GM21360 (cell line): ENCODE measurements at regions not wholly inside any gene's neighbourhood (a gene's known extent, or its start where the extent isn't known, plus 50 kb on each side); places are given as distances from the start of the nearest gene placed in this dataset.

ENCODE experiments used
- ATAC-seq: cut with Tn5 transposase; IDR thresholded peaks from one replicate; pipeline ENCODE4 v1.9.1; 2021; ENCODE audit warnings: mild to moderate bottlenecking, moderate library complexity; ENCODE audit not compliant: unreplicated experiment

DNA sequence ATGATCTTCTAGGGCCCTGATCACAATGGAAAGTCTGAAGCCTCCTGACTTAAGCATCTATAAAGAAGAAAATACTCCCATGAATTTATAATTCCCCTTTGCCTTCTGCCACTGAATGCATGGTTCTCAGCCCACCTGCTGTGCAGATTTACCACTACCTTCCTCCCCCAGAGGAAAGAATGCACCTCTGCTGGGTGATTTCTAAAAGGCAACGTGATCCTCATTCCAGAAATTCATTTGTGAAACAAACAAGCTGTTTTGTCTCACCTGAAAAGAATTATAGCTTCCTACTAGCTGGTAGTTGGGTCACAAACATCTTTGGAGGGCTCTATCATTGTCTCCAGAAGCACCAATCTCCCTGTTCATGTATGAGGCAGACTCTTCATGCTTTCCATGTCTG is 320.2 kb downstream of the CDC14C start:
- no peak for ATAC-seq

DNA sequence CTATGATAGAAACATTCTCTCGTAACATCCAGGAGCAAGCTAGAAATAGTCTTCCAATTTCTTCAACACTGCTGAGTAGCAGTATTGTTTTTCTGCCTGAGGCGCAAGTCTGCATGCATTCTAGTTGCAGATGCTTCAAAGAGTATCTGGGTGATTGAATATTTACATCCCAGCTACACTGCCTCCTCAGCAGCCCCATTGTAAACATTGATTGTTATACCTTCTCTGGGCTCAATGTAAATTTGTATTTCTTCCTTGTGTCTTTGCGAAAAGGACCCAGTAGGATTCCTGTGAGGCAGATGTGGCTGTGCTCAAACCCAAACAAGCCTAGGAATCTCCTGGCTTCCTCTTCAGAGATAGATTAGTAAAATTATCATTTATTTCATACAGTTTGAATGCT is 320.7 kb downstream of the CDC14C start:
- no peak for ATAC-seq

DNA sequence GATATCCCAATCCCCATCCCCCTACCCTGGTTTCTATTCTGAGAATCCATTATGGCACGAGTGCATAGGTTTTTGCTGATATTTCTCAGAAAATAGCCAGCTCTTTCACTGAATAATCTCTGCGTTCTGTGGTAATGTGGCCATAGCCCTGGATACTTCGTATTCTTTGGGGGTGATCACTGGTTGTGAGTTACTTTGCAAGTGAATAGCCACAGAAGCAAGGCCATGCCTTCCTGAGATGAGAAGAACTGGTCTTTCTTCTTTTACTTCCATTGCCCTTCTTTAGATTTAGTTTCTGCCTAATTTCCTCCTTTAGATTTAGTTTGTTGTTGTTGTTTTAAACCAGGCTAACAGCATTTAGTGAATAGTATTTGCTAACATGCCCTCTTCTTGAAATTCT is 323.4 kb downstream of the CDC14C start:
- no peak for ATAC-seq

DNA sequence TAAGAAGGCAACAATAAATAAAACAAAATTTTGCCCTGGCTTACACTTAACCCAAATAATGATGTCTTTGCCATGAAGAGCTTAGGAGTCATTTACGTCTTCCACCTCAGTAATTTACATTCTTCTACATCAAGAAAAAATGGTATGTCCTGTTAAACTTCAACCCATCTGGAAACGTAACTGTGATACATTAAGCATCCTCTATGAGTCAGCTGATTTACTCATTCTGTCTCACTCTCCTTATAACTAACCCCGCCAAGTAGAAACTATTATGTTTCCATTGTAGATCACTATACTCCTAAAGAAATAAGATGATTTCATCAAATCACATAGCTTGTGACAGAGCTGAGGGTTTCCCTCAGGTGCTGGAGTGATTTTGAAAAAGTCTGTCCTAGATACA is 330.7 kb downstream of the CDC14C start:
- no peak for ATAC-seq

DNA sequence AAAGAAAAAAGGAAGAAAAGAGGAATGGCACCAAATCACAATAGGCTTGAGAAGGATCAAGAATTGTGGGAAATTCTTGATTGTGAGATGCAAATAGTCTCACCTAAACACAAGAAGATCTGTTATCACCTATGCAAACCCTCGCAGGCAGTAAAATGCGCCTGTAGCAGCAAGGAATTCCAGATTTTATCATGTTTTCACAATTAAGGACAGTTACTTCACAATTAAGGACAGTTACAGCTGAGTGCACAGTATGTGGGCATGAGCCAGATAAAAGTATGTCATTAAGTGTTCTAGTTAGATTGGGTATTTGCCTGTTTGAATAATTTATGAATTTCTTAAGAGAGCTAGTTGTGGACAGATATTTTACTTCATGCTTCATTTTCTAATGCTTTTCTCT is 336.2 kb downstream of the CDC14C start:
- ATAC-seq, result no peak

DNA sequence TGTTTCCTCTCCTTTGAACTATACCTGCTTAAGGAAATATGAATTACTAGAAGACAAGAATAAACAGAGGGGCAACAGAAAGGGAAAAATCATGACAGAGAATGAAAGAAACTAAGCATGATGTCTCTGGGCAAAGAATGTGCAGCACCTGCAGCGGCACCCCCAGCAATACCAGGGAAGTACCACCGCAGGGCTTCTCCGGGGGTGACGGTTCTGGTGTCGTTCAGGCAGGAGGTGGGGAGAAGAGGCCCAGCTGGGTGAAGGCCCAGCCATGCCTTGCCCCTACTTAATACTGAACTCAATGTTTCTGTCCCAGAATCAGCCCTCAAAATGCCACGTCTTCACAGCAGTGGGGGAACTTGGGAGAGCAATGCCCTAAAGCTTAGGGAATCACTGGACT is 337.6 kb downstream of the CDC14C start:
- ATAC-seq, result no peak

DNA sequence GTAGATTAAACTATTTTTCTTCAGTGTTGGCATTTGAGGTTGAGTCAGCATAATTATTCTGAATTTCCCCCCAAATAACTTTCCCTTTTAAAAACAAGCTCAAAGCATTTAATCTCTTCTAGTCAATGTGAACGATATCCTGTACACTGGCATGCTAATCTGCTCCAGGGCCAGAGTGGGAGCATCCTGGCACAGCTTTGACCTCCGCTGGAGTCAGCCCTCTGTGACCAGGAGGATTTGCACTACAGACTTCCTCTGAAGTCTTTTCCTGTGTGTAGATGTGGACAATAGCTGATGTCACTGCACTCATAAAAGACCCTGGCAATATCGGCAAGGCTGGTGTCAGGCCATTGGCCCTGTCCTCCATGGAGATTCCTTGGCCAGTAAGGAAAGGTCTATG is 340.2 kb downstream of the CDC14C start:
- ATAC-seq, result no peak

DNA sequence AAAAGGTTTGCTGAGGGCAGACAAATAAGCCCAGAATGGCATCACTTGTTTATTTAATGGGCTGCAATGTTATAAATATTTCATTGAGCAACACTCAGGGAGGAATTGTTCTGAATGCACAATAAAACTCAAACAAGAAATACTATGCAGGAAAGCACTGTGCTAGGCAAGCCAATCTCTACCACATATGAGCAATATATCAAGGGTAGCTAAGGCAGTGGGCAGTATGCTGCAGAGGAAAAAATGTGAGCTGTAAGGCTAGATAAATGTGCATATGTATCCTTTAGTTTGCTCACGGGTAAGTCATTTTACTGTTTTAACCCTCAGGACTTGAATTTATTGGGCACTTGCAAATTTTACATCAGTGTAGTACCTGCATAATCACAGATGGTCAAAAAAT is 349.6 kb downstream of the CDC14C start:
- ATAC-seq, result no peak

DNA sequence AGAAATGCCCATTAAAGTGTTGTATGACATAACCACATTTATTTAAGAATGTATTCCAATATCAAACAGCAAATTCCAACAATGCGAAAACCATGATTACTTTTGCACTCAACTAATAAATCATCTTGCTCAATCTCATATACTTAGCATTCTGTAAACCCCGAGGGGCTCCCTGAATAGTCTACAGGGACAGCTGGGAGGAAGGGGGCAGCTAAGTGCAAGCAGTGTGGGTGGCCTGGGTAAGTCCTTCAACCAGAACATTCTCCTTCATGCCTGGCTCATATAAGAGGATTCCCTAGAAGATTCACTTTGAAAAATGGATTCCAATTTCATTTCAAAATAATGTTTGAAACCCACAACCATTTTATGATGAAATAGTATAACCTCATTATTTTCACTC is 355.5 kb downstream of the CDC14C start:
- no peak for ATAC-seq

DNA sequence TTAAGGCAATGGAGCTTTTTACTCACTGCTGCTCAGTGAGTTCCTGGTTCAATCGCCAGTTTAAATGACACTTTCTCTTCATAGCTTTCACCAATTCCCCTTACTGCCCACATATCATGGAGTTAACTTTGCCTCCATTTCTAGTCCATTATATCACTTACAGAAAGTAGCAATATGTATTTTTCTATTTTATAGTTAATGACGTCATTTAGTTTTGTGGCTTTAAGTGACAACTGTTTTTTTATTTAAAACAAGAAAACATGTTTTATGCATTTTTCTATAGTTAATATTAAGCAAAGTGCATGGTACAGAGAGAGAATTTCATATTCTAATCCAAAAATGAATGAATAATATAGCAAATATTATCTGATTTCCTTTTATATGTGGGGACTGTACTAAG is 363.3 kb downstream of the CDC14C start:
- ATAC-seq, result no peak

DNA sequence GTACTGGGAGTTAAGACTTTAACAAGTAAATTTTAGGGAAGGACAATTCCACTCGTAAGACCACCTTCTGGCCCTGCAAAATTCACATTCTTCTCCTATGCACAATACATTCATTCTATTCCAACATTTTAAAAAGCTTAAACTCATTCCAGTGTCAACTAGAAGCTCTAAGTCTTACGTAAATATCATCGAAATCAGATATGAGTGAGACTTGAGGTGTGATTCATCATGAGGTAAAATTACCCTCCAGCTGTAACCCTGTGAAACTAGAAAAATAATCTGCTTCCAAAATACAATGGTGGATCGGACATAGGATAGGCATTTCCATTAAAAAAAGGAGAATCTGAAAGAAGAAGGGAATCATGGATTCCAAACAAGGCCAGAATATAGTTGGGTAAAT is 370.3 kb downstream of the CDC14C start:
- no peak for ATAC-seq

DNA sequence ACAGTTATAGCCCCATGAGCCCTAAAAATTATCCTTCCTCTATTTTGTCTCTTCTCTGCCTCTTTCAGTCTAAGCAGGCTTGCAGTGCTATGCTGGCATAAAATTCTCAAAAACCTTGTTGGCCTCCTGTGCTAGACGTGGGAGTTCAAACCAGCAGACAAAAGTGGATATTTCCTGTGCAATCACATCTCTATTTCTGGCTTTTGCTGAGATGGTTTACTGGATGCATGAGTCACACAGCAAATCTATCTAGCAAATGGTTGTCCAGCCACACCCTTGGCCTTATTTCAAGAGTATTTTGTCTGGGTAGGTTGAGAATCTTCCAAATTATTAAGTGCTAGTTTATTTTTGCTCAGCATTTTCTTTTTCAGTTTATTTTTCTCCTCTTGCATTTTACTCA is 370.8 kb downstream of the CDC14C start:
- no peak for ATAC-seq

DNA sequence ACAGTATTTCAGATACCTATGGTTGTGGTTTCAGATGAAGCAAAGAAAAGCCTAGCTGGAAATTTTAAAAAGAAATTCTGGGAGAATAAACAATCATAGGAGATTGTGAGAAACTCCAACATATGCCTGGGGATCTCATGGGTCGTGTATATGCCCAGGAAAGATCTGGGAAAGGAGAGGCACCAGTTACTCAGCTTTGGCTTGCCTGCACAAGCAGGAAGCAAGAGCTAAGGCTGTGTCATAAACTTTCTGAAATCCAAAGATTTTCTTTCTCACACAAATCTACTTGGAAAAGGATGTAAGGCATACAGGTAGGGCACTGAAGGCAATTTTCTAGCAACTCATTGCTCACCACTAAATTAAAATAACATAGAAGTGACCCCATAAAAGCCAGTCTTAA is 373.6 kb downstream of the CDC14C start:
- ATAC-seq, result no peak

DNA sequence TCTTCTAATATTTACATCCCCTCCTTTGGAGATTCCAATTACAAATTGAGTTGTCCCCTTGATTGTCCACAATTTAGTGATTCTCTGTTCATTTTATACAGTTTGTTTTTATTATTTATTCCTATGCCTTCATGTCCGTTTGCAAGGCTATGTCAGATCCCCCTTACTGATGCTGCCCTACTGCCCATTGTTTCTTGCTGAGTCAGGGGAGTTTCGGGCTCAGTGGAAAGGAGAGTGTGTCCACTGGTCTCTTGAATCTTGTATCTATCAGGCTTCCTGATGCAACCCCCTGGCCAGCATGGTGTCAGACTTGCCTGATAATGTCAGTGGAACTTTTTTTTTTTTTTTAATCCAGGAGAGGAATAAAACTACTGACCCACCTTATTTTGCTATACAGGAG is 384.4 kb downstream of the CDC14C start:
- no peak for ATAC-seq

DNA sequence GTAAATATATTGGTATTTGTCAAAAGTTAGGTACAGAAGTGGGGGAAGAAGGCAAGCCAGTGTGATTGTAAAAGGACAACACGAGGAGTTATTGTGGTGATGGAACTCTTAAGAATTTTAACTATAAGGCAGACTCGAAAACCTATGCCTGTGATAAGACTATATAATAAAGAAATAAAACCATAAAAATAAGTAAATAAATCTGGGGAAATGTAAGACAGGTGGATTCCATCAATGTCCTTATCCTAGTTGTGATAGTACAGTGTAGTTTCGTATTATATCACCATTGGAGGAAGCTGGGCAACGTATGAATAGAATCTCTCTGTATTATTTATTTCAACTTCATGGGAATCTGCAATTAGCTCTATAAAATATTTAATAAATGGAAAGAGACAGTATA is 395.7 kb downstream of the CDC14C start:
- no peak for ATAC-seq

DNA sequence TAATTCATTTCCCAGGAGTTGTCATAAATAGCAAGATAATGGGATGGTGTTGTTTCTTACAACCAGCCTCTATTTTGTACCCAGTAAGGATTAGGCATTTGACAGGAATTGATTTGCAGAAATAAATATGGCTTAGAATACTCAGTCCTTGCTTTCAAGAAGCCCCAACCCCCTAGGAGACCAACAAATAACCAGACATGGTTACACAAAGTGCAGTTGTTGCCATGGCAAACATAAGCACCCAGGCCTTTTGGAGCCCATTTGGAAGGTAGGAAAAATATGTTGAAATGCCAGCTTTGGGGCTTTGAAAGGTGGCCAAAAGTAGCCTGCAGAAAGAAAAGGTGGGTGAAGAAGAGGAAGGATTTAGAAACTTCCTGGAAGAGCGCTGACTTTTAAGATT is 397.5 kb downstream of the CDC14C start:
- no peak for ATAC-seq

DNA sequence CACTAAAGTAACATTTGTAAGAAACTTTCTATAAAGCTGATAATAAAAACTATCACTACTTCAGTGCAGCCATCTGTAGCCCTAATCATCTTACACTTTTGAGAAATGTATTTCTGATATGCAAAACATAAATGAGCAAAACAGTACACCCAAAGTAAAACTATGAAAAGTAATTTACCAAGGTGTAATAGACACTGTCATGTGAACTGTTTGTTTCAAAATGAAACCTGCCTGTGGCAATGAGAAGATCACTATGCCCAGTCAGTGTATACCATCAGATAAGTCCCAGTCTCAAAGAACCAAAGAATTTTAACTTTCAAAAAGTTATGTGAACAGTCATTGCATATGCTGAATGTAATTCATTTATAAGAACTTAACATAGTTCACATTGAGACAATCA is 398.1 kb downstream of the CDC14C start:
- ATAC-seq, result no peak

DNA sequence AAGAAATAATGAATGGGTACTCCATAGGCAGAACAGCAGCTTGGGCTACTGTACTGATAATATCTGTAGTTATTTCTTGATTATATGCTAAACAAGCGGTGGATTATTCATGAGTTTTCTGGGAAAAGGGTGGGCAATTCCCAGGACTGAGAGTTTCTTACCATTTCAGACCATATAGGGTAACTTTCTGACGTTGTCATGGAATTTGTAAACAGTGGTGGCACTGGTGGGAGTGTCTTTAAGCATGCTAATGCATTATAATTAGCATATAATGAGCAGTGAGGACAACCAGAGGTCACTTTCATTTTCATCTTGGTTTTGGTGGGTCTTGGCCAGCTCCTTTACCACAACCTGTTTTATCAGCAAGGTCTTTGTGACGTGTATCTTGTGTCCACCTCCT is 399.7 kb downstream of the CDC14C start:
- ATAC-seq, result no peak

DNA sequence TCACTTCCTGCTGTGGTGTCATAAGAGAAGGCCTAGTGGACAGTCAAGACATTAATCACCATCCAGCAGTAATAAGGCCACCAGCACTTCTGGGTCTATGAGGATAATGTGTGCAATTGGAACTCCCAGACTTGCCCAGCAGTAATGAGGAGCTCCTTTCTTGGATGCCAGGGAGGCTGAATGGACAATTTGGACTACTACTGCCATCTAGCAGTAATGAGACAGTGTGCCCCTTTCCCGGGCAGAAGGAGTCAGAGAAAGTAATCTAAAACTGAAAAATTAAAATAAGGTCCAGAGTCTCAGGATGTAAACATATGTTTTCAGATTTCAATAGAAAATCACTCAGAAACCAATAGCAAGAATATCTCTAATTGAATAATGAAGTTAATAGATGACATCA is 400.4 kb downstream of the CDC14C start:
- no peak for ATAC-seq

DNA sequence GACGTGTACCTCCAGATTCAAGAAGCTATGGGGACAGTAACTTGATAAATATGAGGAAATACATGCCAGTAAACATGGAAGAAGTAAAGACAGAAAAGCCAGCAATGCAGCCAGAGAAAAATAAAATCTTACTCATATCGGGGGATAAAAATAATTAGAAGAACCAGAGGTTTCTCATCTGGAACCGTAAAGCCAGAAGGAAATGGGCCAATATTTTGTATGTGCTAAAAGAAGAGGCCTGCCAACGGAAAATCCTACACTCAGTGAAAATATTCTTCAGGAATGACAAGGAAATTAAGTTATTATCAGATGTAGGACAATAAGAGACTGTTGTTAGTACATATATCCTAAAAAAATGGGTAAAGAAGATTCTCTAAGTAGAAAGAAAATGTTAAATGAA is 401.2 kb downstream of the CDC14C start:
- no peak for ATAC-seq

DNA sequence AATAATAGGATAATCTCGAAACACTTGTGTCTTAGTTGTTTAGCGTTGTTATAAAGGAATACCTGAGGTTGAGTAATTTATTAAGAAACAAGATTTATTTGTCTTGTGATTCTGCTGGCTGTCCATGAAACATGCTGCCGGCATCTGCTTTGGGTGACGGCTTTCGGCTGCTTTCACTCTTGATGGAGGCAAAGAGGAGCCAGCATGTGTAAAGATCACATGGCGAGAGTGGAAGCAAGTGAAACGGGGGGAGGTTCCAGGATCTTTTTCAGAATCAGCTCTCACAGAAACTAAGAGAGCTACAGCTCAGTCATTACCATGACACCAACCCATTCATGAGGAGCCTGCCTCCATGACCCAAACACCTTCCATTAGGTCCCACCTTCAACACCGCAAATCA is 402.8 kb downstream of the CDC14C start:
- no peak for ATAC-seq

DNA sequence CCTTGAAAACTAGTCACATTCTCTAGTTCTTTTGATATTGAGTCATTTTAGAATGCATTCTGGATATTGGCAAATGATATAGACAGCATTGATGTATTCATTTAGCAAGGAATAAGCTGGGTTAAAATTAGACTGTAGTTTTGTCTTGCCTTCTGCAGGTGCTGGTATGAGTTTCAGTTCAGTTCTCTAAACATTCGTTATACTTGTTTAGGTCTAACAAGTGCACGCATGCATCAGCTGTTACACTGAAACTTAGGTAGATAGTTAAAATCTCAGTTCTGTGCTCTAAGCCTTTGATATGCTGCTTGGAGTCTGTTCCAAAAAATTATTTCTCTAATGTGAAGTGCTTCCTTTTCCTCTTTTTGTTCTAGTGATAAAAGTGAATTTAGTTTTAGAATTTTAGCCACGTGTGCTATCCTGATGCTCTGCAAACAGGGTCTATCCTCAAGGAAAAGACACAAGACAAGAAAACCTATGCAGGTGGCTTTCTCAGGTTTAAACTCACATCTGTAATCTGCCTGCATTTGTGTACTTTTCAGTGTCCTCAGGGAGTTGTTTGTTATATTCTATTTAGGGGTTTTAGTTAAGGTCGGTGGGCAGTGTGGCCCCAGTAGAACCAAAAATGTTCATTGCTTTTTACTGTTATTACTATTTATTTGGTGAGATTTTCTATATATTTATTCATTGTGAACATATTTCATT is 409.0 kb downstream of the CDC14C start:
- ATAC-seq, result no peak

DNA sequence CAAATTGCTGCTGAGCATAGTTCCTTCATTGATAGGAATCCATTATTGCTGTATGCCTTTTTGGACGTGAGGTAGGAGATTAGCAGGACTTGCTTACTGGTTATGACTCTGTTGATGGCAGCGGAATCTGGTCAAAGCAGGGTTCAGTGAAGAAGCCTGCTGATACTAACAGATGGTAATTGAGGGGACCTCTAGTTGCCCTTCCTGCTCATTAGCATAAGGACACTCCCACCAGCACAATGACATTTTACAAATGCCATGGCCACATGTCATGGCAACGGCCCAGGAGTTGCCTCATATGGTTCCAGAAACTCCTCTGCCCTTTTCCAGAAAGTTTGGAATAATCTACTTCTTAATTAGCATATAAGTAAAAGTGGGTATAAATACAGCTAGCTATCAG is 417.5 kb downstream of the CDC14C start:
- no peak for ATAC-seq

DNA sequence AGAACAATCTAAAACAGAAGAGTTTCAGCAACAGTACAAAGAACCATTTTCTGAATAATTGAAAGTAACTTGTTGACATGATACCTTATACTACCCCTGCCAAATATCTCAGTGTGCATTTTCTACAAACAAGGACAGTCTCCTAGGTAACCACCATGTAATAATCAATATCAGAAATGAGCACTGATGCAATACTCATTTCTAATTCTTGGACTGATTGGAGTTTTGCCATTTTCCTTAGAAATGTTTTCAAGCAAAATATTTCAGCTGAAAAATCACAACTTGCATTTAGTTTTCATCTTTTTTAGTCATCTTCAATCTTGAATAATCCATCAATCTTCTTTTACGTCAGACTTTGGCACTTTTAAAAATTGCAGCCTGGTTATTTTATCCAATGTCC is 420.2 kb downstream of the CDC14C start:
- ATAC-seq, result no peak
